Mucosa of descending colon (tissue), 3 donors: ENCODE measurements at regions not wholly inside any gene's neighbourhood (a gene's known extent, or its start where the extent isn't known, plus 50 kb on each side); places are given as distances from the start of the nearest gene placed in this dataset.

Experiments used
- ATAC-seq: fragments of 200-7000 bp; cut with Tn5 transposase; one replicate; pipeline ENCODE4 v1.9.1; 2020; ENCODE audit warnings: mild to moderate bottlenecking, moderate library complexity
- DNase-seq, 3 donors: peaks; one replicate each; pipeline ENCODE4 v3.0.0-alpha.2; 2020
- H3K36me3 ChIP-seq: fragments of 200-600 bp; one replicate; pipeline ENCODE4 v1.8.0; 2021; ENCODE audit warnings: low read depth, mild to moderate bottlenecking
- H3K4me1 ChIP-seq: fragments of 200-600 bp; one replicate; pipeline ENCODE4 v1.8.0; 2021; ENCODE audit warnings: low read depth, mild to moderate bottlenecking
- H3K4me3 ChIP-seq: fragments of 200-600 bp; one replicate; pipeline ENCODE4 v1.8.0; 2021; ENCODE audit warnings: mild to moderate bottlenecking
- H3K9me3 ChIP-seq: fragments of 200-600 bp; one replicate; pipeline ENCODE4 v1.8.0; 2021; ENCODE audit warnings: mild to moderate bottlenecking
- intact Hi-C, 2 donors: fragments of 100-400 bp; cut with DNase I in 1 of 2; cut with micrococcal nuclease in 1 of 2; formaldehyde crosslinking; loops; one replicate each; pipeline versions ENCODE4 v1.11.0 to v1.11.1; 2022; cut with DNase I, micrococcal nuclease
- TF ChIP-seq, protein P1 (sequence below): fragments of 200-600 bp; IDR thresholded peaks from one replicate; pipeline ENCODE4 v1.8.0; 2022; ENCODE audit warnings: antibody characterized with exemption, mild to moderate bottlenecking
- donor health status: DM: no; HTN: no; CAD: no; lungs with moderate emphysema.
- donor health status: DM: no; HTN: no; CAD: no.
- donor health status: DM: no; HTN: yes; CAD: no.

DNA sequence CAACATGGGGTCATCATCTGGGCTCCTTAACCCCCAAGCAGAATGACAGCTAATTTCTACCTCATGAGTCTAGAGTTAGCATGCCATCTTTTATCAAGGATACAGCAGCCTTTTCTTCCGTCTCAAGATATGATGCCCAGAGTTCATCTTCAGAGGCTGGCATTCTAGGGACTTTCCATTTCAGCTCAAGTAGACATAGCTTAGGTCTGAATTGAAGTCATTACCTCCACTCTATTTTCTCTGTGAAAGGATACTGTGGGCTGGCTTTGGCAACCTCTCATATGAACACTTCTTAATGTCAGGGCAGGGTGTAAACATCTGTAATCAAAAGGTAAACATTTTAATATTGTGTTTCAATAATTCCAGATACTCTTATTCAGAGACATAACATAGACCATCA is 535.7 kb downstream of the MAT2B start:
- DNase-seq = no peak
- ATAC-seq = no peak
- intact Hi-C loops = no loop called here

DNA sequence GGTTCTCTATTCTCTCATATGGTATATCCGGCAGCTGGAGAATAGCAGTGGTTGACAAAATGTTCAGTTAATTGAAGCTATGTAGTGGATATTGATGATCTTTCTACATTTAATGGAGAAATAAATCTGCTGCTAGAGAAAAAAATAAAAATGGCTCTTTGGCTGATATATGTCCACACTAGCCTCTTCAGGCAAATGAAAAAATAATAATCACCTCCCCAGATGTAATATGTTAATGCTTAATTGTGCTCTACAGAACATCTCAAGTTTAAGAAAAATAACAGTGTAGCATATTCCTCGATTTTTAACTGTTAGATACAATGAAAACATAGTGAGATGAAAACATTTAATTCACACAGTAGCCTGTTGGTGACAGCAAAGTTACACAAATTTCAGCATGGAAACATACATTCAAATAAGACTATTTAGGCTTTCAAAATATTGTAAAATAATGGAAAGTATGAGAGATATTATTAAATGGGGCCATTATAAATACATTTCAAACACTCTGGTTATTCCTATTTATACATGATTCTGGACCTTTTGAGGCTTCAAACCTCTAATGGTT is 543.0 kb downstream of the MAT2B start:
- DNase-seq (no peak), ATAC-seq (no peak)
- no peaks in the 10 kb centered on the region for H3K9me3 ChIP-seq

More for the DNA sequence above, 535.7 kb downstream of the MAT2B start:
- H3K4me1 ChIP-seq = no peaks in the 10 kb centered on the region
- no peaks in the 10 kb centered on the region for H3K36me3 ChIP-seq
- no peaks in the 10 kb centered on the region for H3K9me3 ChIP-seq
- no peak overlapping the region for H3K4me3 ChIP-seq
- TF ChIP-seq, protein P1, sequence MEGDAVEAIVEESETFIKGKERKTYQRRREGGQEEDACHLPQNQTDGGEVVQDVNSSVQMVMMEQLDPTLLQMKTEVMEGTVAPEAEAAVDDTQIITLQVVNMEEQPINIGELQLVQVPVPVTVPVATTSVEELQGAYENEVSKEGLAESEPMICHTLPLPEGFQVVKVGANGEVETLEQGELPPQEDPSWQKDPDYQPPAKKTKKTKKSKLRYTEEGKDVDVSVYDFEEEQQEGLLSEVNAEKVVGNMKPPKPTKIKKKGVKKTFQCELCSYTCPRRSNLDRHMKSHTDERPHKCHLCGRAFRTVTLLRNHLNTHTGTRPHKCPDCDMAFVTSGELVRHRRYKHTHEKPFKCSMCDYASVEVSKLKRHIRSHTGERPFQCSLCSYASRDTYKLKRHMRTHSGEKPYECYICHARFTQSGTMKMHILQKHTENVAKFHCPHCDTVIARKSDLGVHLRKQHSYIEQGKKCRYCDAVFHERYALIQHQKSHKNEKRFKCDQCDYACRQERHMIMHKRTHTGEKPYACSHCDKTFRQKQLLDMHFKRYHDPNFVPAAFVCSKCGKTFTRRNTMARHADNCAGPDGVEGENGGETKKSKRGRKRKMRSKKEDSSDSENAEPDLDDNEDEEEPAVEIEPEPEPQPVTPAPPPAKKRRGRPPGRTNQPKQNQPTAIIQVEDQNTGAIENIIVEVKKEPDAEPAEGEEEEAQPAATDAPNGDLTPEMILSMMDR = no peak

DNA sequence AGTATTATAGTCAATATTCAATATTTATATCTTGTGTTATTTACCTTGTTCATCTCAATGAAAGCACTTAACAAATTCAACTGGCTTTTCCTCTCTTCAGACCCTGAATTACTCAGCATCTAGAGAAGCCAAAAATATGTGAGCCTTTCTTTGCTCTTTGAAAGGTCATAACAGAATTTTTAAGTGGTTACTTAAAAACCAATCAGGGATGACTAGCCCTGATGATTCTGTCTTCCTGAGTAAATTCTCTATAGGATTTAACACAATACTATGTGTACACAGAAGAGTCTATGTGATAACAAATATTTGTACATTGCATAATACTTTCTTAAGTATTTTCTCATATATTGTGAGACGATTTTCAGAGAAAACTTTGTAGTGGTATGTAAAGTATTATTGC is 546.3 kb downstream of the MAT2B start:
- DNase-seq = no peak
- no peak for ATAC-seq
- Histone ChIP-seq H3K4me1 (no peaks in the 10 kb centered on the region), H3K36me3 (no peaks in the 10 kb centered on the region), H3K9me3 (no peaks in the 10 kb centered on the region), H3K4me3 (no peak overlapping the region)
- intact Hi-C loops = no loop called here
- TF ChIP-seq, protein P1 = no peak

More for the DNA sequence above, 543.0 kb downstream of the MAT2B start:
- H3K36me3 ChIP-seq = no peaks in the 10 kb centered on the region
- TF ChIP-seq, protein P1 = no peak
- H3K4me1 ChIP-seq = no peaks in the 10 kb centered on the region
- intact Hi-C loops = no loop called here
- H3K4me3 ChIP-seq = no peak overlapping the region

DNA sequence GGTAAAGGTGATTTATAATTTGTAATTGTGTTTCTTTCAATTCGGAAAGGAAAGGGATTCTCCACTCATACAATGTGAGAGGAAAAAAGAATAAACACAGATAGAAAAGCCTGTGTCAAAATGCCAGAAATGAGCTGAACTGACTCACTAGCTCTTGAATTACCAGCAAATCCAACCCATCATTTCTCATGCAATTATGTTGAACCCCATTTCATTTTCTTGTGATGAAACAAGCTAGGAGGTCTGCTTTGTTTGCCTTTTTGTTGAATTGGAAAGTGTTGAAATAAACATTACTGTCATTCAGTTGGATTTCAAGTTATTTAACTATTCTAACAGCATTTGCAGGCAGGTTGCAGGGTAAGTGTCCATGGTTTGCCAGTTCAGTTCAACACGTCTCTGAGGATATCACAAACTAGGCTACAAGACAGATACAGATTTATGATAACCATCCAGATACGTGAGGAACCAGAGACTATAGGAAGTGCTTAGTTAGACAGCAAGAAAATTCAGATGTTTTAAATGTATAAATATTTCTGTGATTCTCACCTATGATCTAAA is 547.2 kb downstream of the MAT2B start:
- no peaks in the 10 kb centered on the region for H3K36me3 ChIP-seq
- H3K4me3 ChIP-seq = no peak overlapping the region
- DNase-seq (no peak), ATAC-seq (no peak)
- H3K9me3 ChIP-seq = no peaks in the 10 kb centered on the region
- TF ChIP-seq, protein P1 = no peak
- intact Hi-C loops = no loop called here
- no peaks in the 10 kb centered on the region for H3K4me1 ChIP-seq

DNA sequence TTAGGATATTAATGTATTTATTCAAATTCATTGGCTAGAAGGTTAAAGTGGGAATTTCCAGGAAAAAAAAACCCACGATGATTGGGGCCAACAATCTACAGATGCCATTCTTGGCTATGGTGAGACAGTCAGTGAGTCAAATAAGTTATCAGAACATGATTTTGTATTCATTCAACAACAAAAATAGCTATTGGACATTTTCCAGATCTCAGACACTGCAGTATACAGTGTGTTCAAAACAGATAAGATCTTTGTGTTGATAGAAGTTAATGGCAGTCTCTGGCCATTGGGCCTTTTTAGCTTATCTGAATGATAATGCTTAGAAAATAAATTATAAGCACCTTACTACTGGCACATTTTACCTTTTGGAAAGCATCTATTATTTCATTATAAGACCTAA is 547.7 kb downstream of the MAT2B start:
- no peak for ATAC-seq
- Histone ChIP-seq H3K9me3 (no peaks in the 10 kb centered on the region), H3K36me3 (no peaks in the 10 kb centered on the region), H3K4me3 (no peak overlapping the region), H3K4me1 (no peaks in the 10 kb centered on the region)
- no peak for DNase-seq
- intact Hi-C loops = no loop called here
- TF ChIP-seq, protein P1 = no peak
